Type B pancreatic cell (in vitro differentiated cells): ENCODE measurements at regions not wholly inside any gene's neighbourhood (a gene's known extent, or its start where the extent isn't known, plus 50 kb on each side); places are given as distances from the start of the nearest gene placed in this dataset.

Experiments used
- DNase-seq: peaks from one replicate; pipeline ENCODE4 v3.0.0; 2021; ENCODE audit warnings: mixed read lengths; ENCODE audit not compliant: unreplicated experiment; ENCODE audit errors: extremely low spot score
- H3K27ac Mint-ChIP-seq: 2 replicates; pipeline ENCODE4 v1.8.0; 2021; ENCODE audit warnings: mild to moderate bottlenecking, mixed read lengths
- H3K27me3 Mint-ChIP-seq: 2 replicates; pipeline ENCODE4 v1.8.0; 2021; ENCODE audit warnings: mixed read lengths
- H3K36me3 Mint-ChIP-seq: 2 replicates; pipeline ENCODE4 v1.8.0; 2021; ENCODE audit warnings: mixed read lengths
- H3K4me1 Mint-ChIP-seq: one replicate; pipeline ENCODE4 v1.8.0; 2021; ENCODE audit warnings: mixed read lengths; ENCODE audit not compliant: unreplicated experiment
- H3K4me3 Mint-ChIP-seq: 2 replicates; pipeline ENCODE4 v1.8.0; 2021; ENCODE audit warnings: mild to moderate bottlenecking, mixed read lengths
- H3K9me3 Mint-ChIP-seq: 2 replicates; pipeline ENCODE4 v1.8.0; 2021; ENCODE audit warnings: mixed read lengths
- CTCF ChIP-seq: fragments of 200-600 bp; sonication (generic); conservative IDR thresholded peaks from 2 replicates; pipeline ENCODE4 v1.5.0; 2021; ENCODE audit warnings: antibody characterized with exemption, mild to moderate bottlenecking

- peaks cover 7% of the 10 kb centered on the region for H3K27me3 Mint-ChIP-seq
- no peak overlapping the region for H3K27ac Mint-ChIP-seq
- no peak for TF ChIP-seq CTCF
- DNase-seq, result no peak
- peaks cover 7% of the 10 kb centered on the region for H3K9me3 Mint-ChIP-seq
- H3K4me3 Mint-ChIP-seq, result no peak overlapping the region
- no peaks in the 10 kb centered on the region for H3K36me3 Mint-ChIP-seq
- H3K4me1 Mint-ChIP-seq, result peaks cover 15% of the 10 kb centered on the region
Observed at GRCh38 chr2:204293884-204294747, 251.2 kb upstream of the PARD3B start.

GRCh38 chr2:204298404-204298803, 246.9 kb upstream of the PARD3B start:
- Mint-ChIP-seq H3K9me3 (no peaks in the 10 kb centered on the region), H3K36me3 (no peaks in the 10 kb centered on the region), H3K4me1 (peaks cover 15% of the 10 kb centered on the region), H3K27me3 (no peaks in the 10 kb centered on the region), H3K4me3 (no peak overlapping the region), H3K27ac (no peak overlapping the region)
- no peak for DNase-seq
- no peak for TF ChIP-seq CTCF

- Mint-ChIP-seq H3K36me3 (no peaks in the 10 kb centered on the region), H3K4me1 (peaks cover 4% of the 10 kb centered on the region), H3K27ac (no peak overlapping the region), H3K4me3 (no peak overlapping the region), H3K27me3 (no peaks in the 10 kb centered on the region), H3K9me3 (no peaks in the 10 kb centered on the region)
- no peak for TF ChIP-seq CTCF
- no peak for DNase-seq
Observed at GRCh38 chr2:204299766-204300165, 245.5 kb upstream of the PARD3B start.

GRCh38 chr2:204306667-204307066, 238.6 kb upstream of the PARD3B start:
- H3K36me3 Mint-ChIP-seq, result no peaks in the 10 kb centered on the region
- no peaks in the 10 kb centered on the region for H3K9me3 Mint-ChIP-seq
- DNase-seq, result no peak
- H3K4me1 Mint-ChIP-seq, result peaks cover 5% of the 10 kb centered on the region
- H3K4me3 Mint-ChIP-seq, result no peak overlapping the region
- TF ChIP-seq CTCF, result no peak
- no peak overlapping the region for H3K27ac Mint-ChIP-seq
- no peaks in the 10 kb centered on the region for H3K27me3 Mint-ChIP-seq

- peaks cover 6% of the 10 kb centered on the region for H3K27me3 Mint-ChIP-seq
- no peaks in the 10 kb centered on the region for H3K36me3 Mint-ChIP-seq
- H3K9me3 Mint-ChIP-seq, result no peaks in the 10 kb centered on the region
- peaks cover 24% of the 10 kb centered on the region for H3K4me1 Mint-ChIP-seq
- no peak overlapping the region for H3K4me3 Mint-ChIP-seq
- no peak for DNase-seq
- no peak overlapping the region for H3K27ac Mint-ChIP-seq
- no peak for TF ChIP-seq CTCF
Observed at GRCh38 chr2:204312105-204312504, 233.2 kb upstream of the PARD3B start.
